GM12878 (cell line): ENCODE measurements at regions not wholly inside any gene's neighbourhood (a gene's known extent, or its start where the extent isn't known, plus 50 kb on each side); places are given as distances from the start of the nearest gene placed in this dataset.

Experiments
- ATAC-seq: fragments of 200-7000 bp; cut with Tn5 transposase; 3 replicates; pipeline ENCODE4 v1.9.1; 2020; ENCODE audit warnings: mild to moderate bottlenecking, moderate library complexity
- BruUV-seq: library from RNA; stranded (reverse); fragments of 400-500 nt; replicated peaks from 2 replicates; lab custom pipeline; 2021; lab: Mats Ljungman, UMichigan
- CTCF ChIA-PET: fragments of 300-600 bp; sonication (Branson Sonifier 250); formaldehyde crosslinking; extraction: SDS; loops from one replicate; lab custom pipeline; 2021; ENCODE audit warnings: inconsistent platforms; lab: Yijun Ruan, JAX
- POLR2A ChIA-PET: fragments of 350-600 bp; formaldehyde crosslinking; extraction: SDS; loops from one replicate; lab custom pipeline; 2021; ENCODE audit warnings: inconsistent platforms; lab: Charles Lee
- RAD21 ChIA-PET: fragments of 300-600 bp; sonication (Branson Sonifier 250); formaldehyde crosslinking; loops from one replicate; lab custom pipeline; 2023; ENCODE audit warnings: antibody characterized with exemption; ENCODE audit not compliant: unreplicated experiment; lab: Charles Lee
- SMC1A ChIA-PET: fragments of 300-600 bp; sonication (Branson Sonifier 250); formaldehyde crosslinking; loops from one replicate; lab custom pipeline; 2023; ENCODE audit not compliant: unreplicated experiment, uncharacterized antibody; lab: Charles Lee
- DNase-seq: peaks from one replicate; pipeline ENCODE4 v3.0.0-alpha.2; 2011; ENCODE audit warnings: low read depth, low spot score
- FAIRE-seq: peaks from 3 replicates; lab custom pipeline; 2011; peaks lifted over from hg19 to GRCh38; lab: Jason Lieb, UNC
- H2AFZ ChIP-seq: 2 replicates; pipeline ENCODE4 v1.6.0; 2011; ENCODE audit warnings: low read depth, low read length, control low read depth; ENCODE audit not compliant: control insufficient read depth
- H3K27ac ChIP-seq: 2 replicates; pipeline ENCODE4 v1.5.1; 2011; ENCODE audit warnings: control low read depth; ENCODE audit not compliant: control insufficient read depth, insufficient read depth
- H3K27me3 ChIP-seq, 2 experiments: replicated peaks in 1 of 2; 2 replicates each; pipeline versions ENCODE4 v1.6.0 to v1.6.1; 2011; ENCODE audit warnings: low read length in 1 of 2; ENCODE audit not compliant: control insufficient read depth in 2 of 2, insufficient read depth in 2 of 2
- H3K36me3 ChIP-seq, 2 experiments: 2 replicates each; pipeline ENCODE4 v1.5.1; 2011; ENCODE audit warnings: low read length in 1 of 2; ENCODE audit not compliant: control insufficient read depth in 2 of 2, insufficient read depth in 2 of 2
- H3K4me1 ChIP-seq: 2 replicates; pipeline ENCODE4 v1.6.1; 2011; ENCODE audit warnings: mild to moderate bottlenecking, low read length, moderate library complexity, mixed read lengths; ENCODE audit not compliant: control insufficient read depth, insufficient read depth
- H3K4me2 ChIP-seq: 2 replicates; pipeline ENCODE4 v1.6.0; 2011; ENCODE audit warnings: control low read depth; ENCODE audit not compliant: control insufficient read depth, insufficient read depth
- H3K4me3 ChIP-seq: fragments of 200-600 bp; sonication (generic); 2 replicates; pipeline ENCODE4 v1.5.1; 2016
- H3K79me2 ChIP-seq: 2 replicates; pipeline ENCODE4 v1.6.0; 2011; ENCODE audit warnings: low read length; ENCODE audit not compliant: control insufficient read depth, insufficient read depth
- H3K9ac ChIP-seq: 2 replicates; pipeline ENCODE4 v1.8.0; 2011; ENCODE audit warnings: low read length, control low read depth, mixed read lengths; ENCODE audit not compliant: control insufficient read depth, insufficient read depth
- H3K9me3 ChIP-seq: replicated peaks from 3 replicates; pipeline ENCODE4 v1.5.1; 2011; ENCODE audit warnings: mild to moderate bottlenecking, low read length; ENCODE audit not compliant: control insufficient read depth, insufficient read depth
- H4K20me1 ChIP-seq: 2 replicates; pipeline ENCODE4 v1.6.0; 2011; ENCODE audit not compliant: control insufficient read depth, insufficient read depth
- BCL11A ChIP-seq: IDR thresholded peaks from 2 replicates; pipeline ENCODE4 v1.6.1; 2011; ENCODE audit warnings: low read depth, low read length
- BMI1 ChIP-seq: fragments of 450-650 bp; IDR thresholded peaks from 2 replicates; pipeline ENCODE4 v1.6.1; 2016; ENCODE audit warnings: mild to moderate bottlenecking, moderate library complexity, borderline replicate concordance
- CHD1 ChIP-seq: IDR thresholded peaks from 2 replicates; pipeline ENCODE4 v1.6.1; 2012; ENCODE audit warnings: low read depth, low read length, improper control_type of control experiment
- CHD4 ChIP-seq: fragments of 200-600 bp; sonication (generic); IDR thresholded peaks from 2 replicates; pipeline ENCODE4 v1.6.1; 2016; ENCODE audit warnings: mild to moderate bottlenecking
- ESRRA ChIP-seq: IDR thresholded peaks from 2 replicates; pipeline ENCODE4 v1.6.1; 2012; ENCODE audit warnings: mild to moderate bottlenecking, low read length, improper control_type of control experiment
- IKZF2 ChIP-seq, 2 experiments: fragments of 450-650 bp; IDR thresholded peaks; 2 replicates each; pipeline ENCODE4 v1.6.1; 2017; ENCODE audit warnings: mild to moderate bottlenecking in 2 of 2, moderate library complexity in 2 of 2
- LARP7 ChIP-seq: fragments of 450-650 bp; IDR thresholded peaks from 2 replicates; pipeline ENCODE4 v1.6.1; 2017; ENCODE audit warnings: mild to moderate bottlenecking
- MTA3 ChIP-seq: IDR thresholded peaks from 2 replicates; pipeline ENCODE4 v1.6.1; 2012; ENCODE audit warnings: low read length, inconsistent platforms, borderline replicate concordance
- PBX3 ChIP-seq: IDR thresholded peaks from 2 replicates; pipeline ENCODE4 v1.6.1; 2011; ENCODE audit warnings: mild to moderate bottlenecking, low read depth, low read length, moderate library complexity; ENCODE audit not compliant: insufficient replicate concordance
- PRDM15 ChIP-seq: fragments of 450-650 bp; formaldehyde crosslinking; IDR thresholded peaks from 2 replicates; pipeline ENCODE4 v1.4.0; 2020; ENCODE audit warnings: mild to moderate bottlenecking, moderate library complexity
- TCF3 ChIP-seq: IDR thresholded peaks from 2 replicates; pipeline ENCODE4 v1.6.1; 2012; ENCODE audit warnings: low read depth, mild to moderate bottlenecking, low read length, borderline replicate concordance; ENCODE audit not compliant: insufficient read depth
- ZNF384 ChIP-seq: IDR thresholded peaks from 2 replicates; pipeline ENCODE4 v1.6.1; 2012; ENCODE audit warnings: low read depth, mild to moderate bottlenecking, low read length, improper control_type of control experiment, borderline replicate concordance
- in situ Hi-C: fragments of 300-500 bp; cut with MboI; formaldehyde crosslinking; loops from 9 replicates; pipeline ENCODE4 v1.14.3; 2018; ENCODE audit warnings: mixed read lengths
- intact Hi-C: fragments of 100-400 bp; cut with micrococcal nuclease; formaldehyde crosslinking; loops from one replicate; pipeline ENCODE4 v1.14.2; 2022; ENCODE audit not compliant: unreplicated experiment

GRCh38 chr6:139967497-139967896 is 593.0 kb upstream of the CITED2 start:
- no peaks in the 10 kb centered on the region for H3K36me3 ChIP-seq
- ChIA-PET POLR2A (no interaction called here), CTCF (interaction anchor here (0.8 kb wide), 1 partner anchor 954 kb away, joined by 3 read pairs; no protein-coding TSS in a partner anchor), SMC1A (no interaction called here), RAD21 (no interaction called here)
- DNase-seq: no peak
- no peak overlapping the region for H3K4me2 ChIP-seq
- no peak for ATAC-seq
- no peaks in the 10 kb centered on the region for H3K9me3 ChIP-seq
- H3K4me3 ChIP-seq: no peak overlapping the region
- no peak overlapping the region for H2AFZ ChIP-seq
- in situ Hi-C loops: no loop called here
- no peak overlapping the region for H3K9ac ChIP-seq
- no peaks in the 10 kb centered on the region for H3K4me1 ChIP-seq
- H3K79me2 ChIP-seq: no peaks in the 10 kb centered on the region
- H3K27me3 ChIP-seq: no peaks in the 10 kb centered on the region
- TF ChIP-seq BCL11A (no peak), ESRRA (no peak), MTA3 (no peak), BMI1 (no peak), PBX3 (no peak), IKZF2 (IDR thresholded peaks at IDR 0.05) (no peak), ZNF384 (no peak), CHD1 (no peak), LARP7 (no peak), PRDM15 (CRISPR knock-in tag) (no peak), TCF3 (no peak), CHD4 (no peak)
- no peak overlapping the region for H3K27ac ChIP-seq
- BruUV-seq: no TSS peak
- no peaks in the 10 kb centered on the region for H4K20me1 ChIP-seq
- no peak for FAIRE-seq
- intact Hi-C loops: no loop called here
